HepG2 (cell line): ENCODE measurements at regions not wholly inside any gene's neighbourhood (a gene's known extent, or its start where the extent isn't known, plus 50 kb on each side); places are given as distances from the start of the nearest gene placed in this dataset.

Experiments
- ATAC-seq: fragments of 200-7000 bp; cut with Tn5 transposase; 3 replicates; pipeline ENCODE4 v1.9.1; 2020; ENCODE audit warnings: mild to moderate bottlenecking, moderate library complexity
- BruUV-seq: library from RNA; stranded (reverse); fragments of 400-500 nt; replicated peaks from 2 replicates; lab custom pipeline; 2021; lab: Mats Ljungman, UMichigan
- CTCF ChIA-PET: fragments of 300-600 bp; formaldehyde crosslinking; extraction: SDS; loops from one replicate; lab custom pipeline; 2021; ENCODE audit warnings: low total read pairs, inconsistent platforms, low intra/inter-chr PET ratio; lab: Yijun Ruan, JAX
- POLR2A ChIA-PET: fragments of 350-600 bp; sonication (Branson Sonifier 250); formaldehyde crosslinking; loops from one replicate; lab custom pipeline; 2020; ENCODE audit warnings: antibody characterized with exemption, inconsistent platforms; lab: Yijun Ruan, JAX
- DNase-seq: peaks from one replicate; pipeline ENCODE4 v3.0.0-alpha.2; 2015; ENCODE audit warnings: low spot score
- FAIRE-seq: peaks from 3 replicates; lab custom pipeline; 2011; peaks lifted over from hg19 to GRCh38; lab: Jason Lieb, UNC
- H2AFZ ChIP-seq: one replicate; pipeline ENCODE4 v1.6.1; 2011; ENCODE audit warnings: low read length, inconsistent platforms
- H3K27ac ChIP-seq: fragments of 300-600 bp; 3 replicates; pipeline ENCODE4 v1.8.0; 2011; ENCODE audit warnings: mixed run types, mild to moderate bottlenecking, mixed read lengths, low read length, inconsistent platforms; ENCODE audit not compliant: insufficient read depth; ENCODE audit errors: extremely low read length
- H3K27me3 ChIP-seq, 2 experiments: fragments of 200-600 bp in 1 of 2; 2 replicates in 1 of 2; 3 replicates in 1 of 2; pipeline versions ENCODE4 v1.6.0 to v1.8.0; 2011; ENCODE audit warnings: low read length in 2 of 2, mild to moderate bottlenecking in 2 of 2, moderate library complexity in 2 of 2, inconsistent platforms in 1 of 2; ENCODE audit not compliant: insufficient read depth in 2 of 2, control insufficient read depth in 1 of 2
- H3K36me3 ChIP-seq, 2 experiments: fragments of 200-600 bp in 1 of 2; replicated peaks in 1 of 2; 2 replicates in 1 of 2; 3 replicates in 1 of 2; pipeline versions ENCODE4 v1.5.1 to v1.8.0; 2011; ENCODE audit warnings: low read length in 2 of 2, inconsistent platforms in 1 of 2; ENCODE audit not compliant: insufficient read depth in 2 of 2, control insufficient read depth in 1 of 2
- H3K4me1 ChIP-seq: 2 replicates; pipeline ENCODE4 v1.5.1; 2012; ENCODE audit warnings: low read length, inconsistent platforms; ENCODE audit not compliant: insufficient read depth
- H3K4me2 ChIP-seq: 2 replicates; pipeline ENCODE4 v1.6.0; 2011; ENCODE audit warnings: low read depth, low read length, inconsistent platforms
- H3K4me3 ChIP-seq, 3 experiments: fragments of 200-600 bp in 1 of 3; sonication (generic), shearing (Covaris generic) in 1 of 3; replicated peaks in 1 of 3; 2 replicates each; pipeline ENCODE4 v1.5.1; 2011 to 2016; ENCODE audit warnings: low read length in 3 of 3, inconsistent platforms in 2 of 3, low read depth in 2 of 3, mild to moderate bottlenecking in 2 of 3, control low read depth in 1 of 3, mixed read lengths in 1 of 3; ENCODE audit not compliant: insufficient read depth in 1 of 3
- H3K79me2 ChIP-seq: one replicate; pipeline ENCODE4 v1.6.1; 2011; ENCODE audit warnings: low read length, inconsistent platforms; ENCODE audit not compliant: insufficient read depth
- H3K9ac ChIP-seq: 2 replicates; pipeline ENCODE4 v1.6.0; 2011; ENCODE audit warnings: mild to moderate bottlenecking, low read depth, low read length, inconsistent platforms; ENCODE audit not compliant: insufficient read depth
- H3K9me3 ChIP-seq: 2 replicates; pipeline ENCODE4 v1.5.1; 2012; ENCODE audit warnings: mild to moderate bottlenecking, low read length
- H4K20me1 ChIP-seq: 2 replicates; pipeline ENCODE4 v1.6.0; 2011; ENCODE audit warnings: inconsistent platforms, mild to moderate bottlenecking, low read length, moderate library complexity; ENCODE audit not compliant: insufficient read depth
- BRD4 ChIP-seq: sonication (generic); formaldehyde crosslinking; IDR thresholded peaks from 2 replicates; pipeline ENCODE4 v1.4.0; 2020; ENCODE audit warnings: missing genetic modification reagents
- CREB1 ChIP-seq, 2 experiments: fragments of 450-650 bp in 1 of 2; IDR thresholded peaks; 2 replicates each; pipeline ENCODE4 v1.6.1; 2016 to 2017; ENCODE audit warnings: control low read depth in 1 of 2, mild to moderate bottlenecking in 1 of 2, missing compliant biosample characterization in 1 of 2, missing genetic modification characterization in 1 of 2
- DDIT3 ChIP-seq: sonication (generic); formaldehyde crosslinking; IDR thresholded peaks from 2 replicates; pipeline ENCODE4 v1.4.0; 2020; ENCODE audit warnings: mild to moderate bottlenecking, missing genetic modification reagents
- GABPA ChIP-seq, 2 experiments: IDR thresholded peaks; 2 replicates each; pipeline ENCODE4 v1.6.1; 2011 to 2016; ENCODE audit warnings: low read depth in 2 of 2, low read length in 1 of 2, missing biosample characterization in 1 of 2, missing genetic modification characterization in 1 of 2
- HDAC2 ChIP-seq: sonication (generic); formaldehyde crosslinking; IDR thresholded peaks from 2 replicates; pipeline ENCODE4 v1.4.0; 2020; ENCODE audit warnings: missing genetic modification reagents
- LRRFIP1 ChIP-seq: sonication (generic); formaldehyde crosslinking; conservative IDR thresholded peaks from 2 replicates; pipeline ENCODE4 v1.4.0; 2020; ENCODE audit warnings: missing genetic modification reagents
- PLRG1 ChIP-seq: fragments of 450-650 bp; conservative IDR thresholded peaks from 2 replicates; pipeline ENCODE4 v1.6.1; 2016
- PRPF4 ChIP-seq: fragments of 200-400 bp; formaldehyde crosslinking; IDR thresholded peaks from 2 replicates; pipeline ENCODE4 v1.6.1; 2016; ENCODE audit warnings: low read length, low read depth; ENCODE audit not compliant: poor library complexity, severe bottlenecking
- SNAPC2 ChIP-seq: sonication (generic); formaldehyde crosslinking; IDR thresholded peaks from 2 replicates; pipeline ENCODE4 v1.8.1; 2022; ENCODE audit warnings: mild to moderate bottlenecking, missing genetic modification reagents
- STAT5B ChIP-seq: sonication (generic); formaldehyde crosslinking; IDR thresholded peaks from 2 replicates; pipeline ENCODE4 v1.4.0; 2020; ENCODE audit warnings: missing genetic modification reagents
- ZMYM2 ChIP-seq: sonication (generic); formaldehyde crosslinking; IDR thresholded peaks from 2 replicates; pipeline ENCODE4 v1.8.0; 2022; ENCODE audit warnings: mild to moderate bottlenecking, missing genetic modification reagents
- ZNF20 ChIP-seq: sonication (generic); formaldehyde crosslinking; IDR thresholded peaks from 2 replicates; pipeline ENCODE4 v1.4.0; 2020; ENCODE audit warnings: mild to moderate bottlenecking, moderate library complexity, missing genetic modification reagents
- ZNF224 ChIP-seq: sonication (generic); formaldehyde crosslinking; IDR thresholded peaks from 2 replicates; pipeline ENCODE4 v1.5.0; 2020; ENCODE audit warnings: mild to moderate bottlenecking, missing genetic modification reagents
- ZNF432 ChIP-seq: sonication (generic); formaldehyde crosslinking; IDR thresholded peaks from 2 replicates; pipeline ENCODE4 v1.5.0; 2020; ENCODE audit warnings: missing genetic modification reagents, mild to moderate bottlenecking, borderline replicate concordance
- ZNF556 ChIP-seq: sonication (generic); formaldehyde crosslinking; IDR thresholded peaks from 2 replicates; pipeline ENCODE4 v1.4.0; 2020; ENCODE audit warnings: mild to moderate bottlenecking, missing genetic modification reagents, borderline replicate concordance
- ZNF777 ChIP-seq: sonication (generic); formaldehyde crosslinking; IDR thresholded peaks from 2 replicates; pipeline ENCODE4 v1.4.0; 2020; ENCODE audit warnings: missing genetic modification reagents
- ZSCAN5A ChIP-seq: sonication (generic); formaldehyde crosslinking; IDR thresholded peaks from 2 replicates; pipeline ENCODE4 v1.8.0; 2022; ENCODE audit warnings: mild to moderate bottlenecking, missing genetic modification reagents, borderline replicate concordance
- ZXDC ChIP-seq: sonication (generic); formaldehyde crosslinking; IDR thresholded peaks from 2 replicates; pipeline ENCODE4 v1.5.0; 2020; ENCODE audit warnings: mild to moderate bottlenecking, missing genetic modification reagents
- WGBS: methylation state at CpG from one replicate; pipeline ENCODE4 v1.1.6; 2017; ENCODE audit warnings: low lambda C conversion rate; 5-methylcytosine and 5-hydroxymethylcytosine counted together
- in situ Hi-C: cut with HindIII; loops from 2 replicates; pipeline ENCODE4 v1.10.0; 2017; ENCODE audit warnings: low pct_unique_long_range_greater_than_20kb; ENCODE audit not compliant: extremely low pct_ligation_motif_present
- intact Hi-C: fragments of 100-400 bp; cut with micrococcal nuclease; formaldehyde crosslinking; loops from one replicate; pipeline ENCODE4 v1.10.0; 2022; ENCODE audit not compliant: unreplicated experiment

GRCh38 chr18:76558881-76559667 is 64.0 kb upstream of the ZNF516 start:
- POLR2A ChIA-PET, result no interaction called here
- Histone ChIP-seq H3K4me2 (peak overlapping the region; percentile 44), H3K79me2 (no peaks in the 10 kb centered on the region), H2AFZ (no peak overlapping the region), H3K9ac (no peak overlapping the region), H3K4me3 (peak overlapping the region in 1 of 3 experiments; percentile 12; a peak in 1 of 6 replicates), H3K36me3 (no peaks in the 10 kb centered on the region), H3K4me1 (peaks cover 32% of the 10 kb centered on the region), H4K20me1 (no peaks in the 10 kb centered on the region), H3K27me3 (peaks cover 1 to 9% of the 10 kb centered on the region in 2 experiments; a peak in 2 of 5 replicates), H3K9me3 (no peaks in the 10 kb centered on the region), H3K27ac (no peak overlapping the region)
- FAIRE-seq (no peak), ATAC-seq (peak; percentile 83), DNase-seq (no peak)
- CTCF ChIA-PET, result no interaction called here
- BruUV-seq, result no TSS peak
- intact Hi-C loops (no loop called here), in situ Hi-C loops (no loop called here)
- WGBS, result 5% methylated on average over 18 of the region's 18 CpGs
- no peak for TF ChIP-seq ZNF556 (CRISPR knock-in tag)
- TF ChIP-seq STAT5B (CRISPR knock-in tag), result no peak
- no peak for TF ChIP-seq ZNF432 (CRISPR knock-in tag)
- no peak for TF ChIP-seq ZXDC
- no peak for TF ChIP-seq GABPA (IDR thresholded peaks at IDR 0.05; ENCODE audit: low read depth, low read length)
- 0 out of 2 replicates have a peak, but pooled peaks have one; percentile 13 for TF ChIP-seq GABPA (CRISPR knock-in tag; IDR thresholded peaks at IDR 0.05; ENCODE audit: low read depth)
- no peak for TF ChIP-seq CREB1 (IDR thresholded peaks at IDR 0.05)
- TF ChIP-seq CREB1 (CRISPR knock-in tag; IDR thresholded peaks at IDR 0.05), result no peak
- TF ChIP-seq SNAPC2 (CRISPR knock-in tag), result no peak
- no peak for TF ChIP-seq ZNF224
- no peak for TF ChIP-seq ZNF777 (CRISPR knock-in tag)
- TF ChIP-seq ZMYM2 (CRISPR knock-in tag), result no peak
- 0 out of 2 replicates have a peak, but pooled peaks have one; percentile 17 for TF ChIP-seq HDAC2 (CRISPR knock-in tag)
- TF ChIP-seq PRPF4, result no peak
- TF ChIP-seq ZSCAN5A, result no peak
- no peak for TF ChIP-seq BRD4 (CRISPR knock-in tag)
- no peak for TF ChIP-seq LRRFIP1 (CRISPR knock-in tag)
- no peak for TF ChIP-seq PLRG1
- no peak for TF ChIP-seq DDIT3 (CRISPR knock-in tag)
- TF ChIP-seq ZNF20, result no peak
